GM12891 (cell line): ENCODE measurements at regions not wholly inside any gene's neighbourhood (a gene's known extent, or its start where the extent isn't known, plus 50 kb on each side); places are given as distances from the start of the nearest gene placed in this dataset.

Experiments
- PAX5 ChIP-seq: IDR thresholded peaks from 2 replicates; pipeline ENCODE4 v1.6.1; 2011; ENCODE audit warnings: low read length, moderate library complexity, mild to moderate bottlenecking; ENCODE audit not compliant: insufficient read depth, severe bottlenecking
- POLR2A ChIP-seq: IDR thresholded peaks from 2 replicates; pipeline ENCODE4 v1.6.1; 2011; ENCODE audit warnings: low read depth, low read length, control low read depth
- POLR2AphosphoS5 ChIP-seq: IDR thresholded peaks from 2 replicates; pipeline ENCODE4 v1.6.1; 2011; ENCODE audit warnings: low read depth, low read length, control low read depth

- TF ChIP-seq PAX5 (no peak), POLR2AphosphoS5 (no peak), POLR2A (no peak)
Observed at GRCh38 chr5:128772356-128772755, 192.9 kb upstream of the SLC27A6 start.
